HEK293T (cell line): ENCODE measurements at regions not wholly inside any gene's neighbourhood (a gene's known extent, or its start where the extent isn't known, plus 50 kb on each side); places are given as distances from the start of the nearest gene placed in this dataset.

Source experiments
- ARNT ChIP-seq: fragments of 450-650 bp; IDR thresholded peaks from 2 replicates; pipeline ENCODE4 v1.6.1; 2017; ENCODE audit warnings: mild to moderate bottlenecking
- BHLHE40 ChIP-seq: fragments of 450-650 bp; IDR thresholded peaks from 2 replicates; pipeline ENCODE4 v1.6.1; 2016; ENCODE audit warnings: mild to moderate bottlenecking, moderate library complexity, borderline replicate concordance
- ELF4 ChIP-seq: fragments of 450-650 bp; IDR thresholded peaks from 2 replicates; pipeline ENCODE4 v1.6.1; 2017; ENCODE audit warnings: antibody characterized with exemption
- FOXA1 ChIP-seq: fragments of 450-650 bp; IDR thresholded peaks from 2 replicates; pipeline ENCODE4 v1.6.1; 2016; ENCODE audit warnings: mild to moderate bottlenecking
- FOXK2 ChIP-seq: fragments of 450-650 bp; IDR thresholded peaks from 2 replicates; pipeline ENCODE4 v1.6.1; 2016; ENCODE audit warnings: mild to moderate bottlenecking
- FOXM1 ChIP-seq: fragments of 450-650 bp; IDR thresholded peaks from 2 replicates; pipeline ENCODE4 v1.6.1; 2017; ENCODE audit warnings: mild to moderate bottlenecking, borderline replicate concordance
- LEF1 ChIP-seq: fragments of 450-650 bp; IDR thresholded peaks from 2 replicates; pipeline ENCODE4 v1.6.1; 2017; ENCODE audit warnings: mild to moderate bottlenecking, borderline replicate concordance
- NFRKB ChIP-seq: fragments of 450-650 bp; IDR thresholded peaks from 2 replicates; pipeline ENCODE4 v1.6.1; 2016; ENCODE audit warnings: mild to moderate bottlenecking, moderate library complexity
- SP1 ChIP-seq: fragments of 450-650 bp; IDR thresholded peaks from 2 replicates; pipeline ENCODE4 v1.6.1; 2017
- SUZ12 ChIP-seq: fragments of 450-650 bp; IDR thresholded peaks from 2 replicates; pipeline ENCODE4 v1.6.1; 2016; ENCODE audit warnings: mild to moderate bottlenecking
- TARDBP ChIP-seq: fragments of 450-650 bp; IDR thresholded peaks from 2 replicates; pipeline ENCODE4 v1.6.1; 2016
- TF ChIP-seq, protein P1 (sequence below): fragments of 450-650 bp; IDR thresholded peaks from 2 replicates; pipeline ENCODE4 v1.6.1; 2016

DNA sequence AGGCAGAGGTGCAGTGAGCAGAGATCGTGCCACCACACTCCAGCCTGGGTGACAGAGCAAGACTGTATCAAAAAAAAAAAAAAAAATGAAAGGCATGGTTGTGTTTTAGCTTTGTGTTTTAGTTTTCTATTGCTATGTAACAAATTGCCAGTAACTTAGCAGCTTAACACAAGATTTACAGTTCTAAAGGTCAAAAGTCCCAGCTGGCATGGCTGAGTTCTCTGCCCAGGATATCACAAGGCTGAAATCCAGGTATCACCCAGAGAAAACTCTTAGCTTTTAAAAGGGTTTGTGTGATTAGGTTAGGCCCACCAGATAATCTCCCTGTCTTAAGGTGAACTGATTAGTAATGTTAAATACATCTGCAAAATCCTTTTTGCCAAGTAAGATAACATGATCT lies 107.7 kb upstream of the YPEL5 start:
- TF ChIP-seq FOXA1 (no peak), SP1 (no peak), LEF1 (no peak), FOXM1 (no peak), FOXK2 (no peak), NFRKB (no peak), ARNT (no peak), BHLHE40 (no peak), ELF4 (no peak), TARDBP (no peak), SUZ12 (no peak)
- TF ChIP-seq, protein P1, sequence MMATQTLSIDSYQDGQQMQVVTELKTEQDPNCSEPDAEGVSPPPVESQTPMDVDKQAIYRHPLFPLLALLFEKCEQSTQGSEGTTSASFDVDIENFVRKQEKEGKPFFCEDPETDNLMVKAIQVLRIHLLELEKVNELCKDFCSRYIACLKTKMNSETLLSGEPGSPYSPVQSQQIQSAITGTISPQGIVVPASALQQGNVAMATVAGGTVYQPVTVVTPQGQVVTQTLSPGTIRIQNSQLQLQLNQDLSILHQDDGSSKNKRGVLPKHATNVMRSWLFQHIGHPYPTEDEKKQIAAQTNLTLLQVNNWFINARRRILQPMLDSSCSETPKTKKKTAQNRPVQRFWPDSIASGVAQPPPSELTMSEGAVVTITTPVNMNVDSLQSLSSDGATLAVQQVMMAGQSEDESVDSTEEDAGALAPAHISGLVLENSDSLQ, result no peak
